RWPE2 (cell line): ENCODE measurements at regions not wholly inside any gene's neighbourhood (a gene's known extent, or its start where the extent isn't known, plus 50 kb on each side); places are given as distances from the start of the nearest gene placed in this dataset.

Experiments
- ATAC-seq: fragments of 200-7000 bp; cut with Tn5 transposase; 3 replicates; pipeline ENCODE4 v1.9.1; 2021; ENCODE audit warnings: low read depth
- DNase-seq: peaks from one replicate; pipeline ENCODE4 v3.0.0-alpha.2; 2020; ENCODE audit warnings: low spot score
- H3K27ac ChIP-seq: fragments of 450-650 bp; 2 replicates; pipeline ENCODE4 v1.5.1; 2017; ENCODE audit warnings: mild to moderate bottlenecking; ENCODE audit not compliant: poor library complexity, severe bottlenecking
- H3K27me3 ChIP-seq: fragments of 250-450 bp; sonication (Bioruptor Pico); 2 replicates; pipeline ENCODE4 v1.5.1; 2021; ENCODE audit warnings: mild to moderate bottlenecking, moderate library complexity; ENCODE audit not compliant: insufficient read depth, poor library complexity, severe bottlenecking
- H3K36me3 ChIP-seq: fragments of 250-450 bp; sonication (Bioruptor Pico); 2 replicates; pipeline ENCODE4 v1.5.1; 2020; ENCODE audit warnings: low read depth, mild to moderate bottlenecking, moderate library complexity
- H3K4me1 ChIP-seq: fragments of 250-450 bp; sonication (Bioruptor Pico); 2 replicates; pipeline ENCODE4 v1.5.1; 2021; ENCODE audit warnings: mild to moderate bottlenecking, moderate library complexity; ENCODE audit not compliant: insufficient read depth, poor library complexity, severe bottlenecking
- H3K4me3 ChIP-seq: fragments of 250-450 bp; sonication (Bioruptor Pico); 2 replicates; pipeline ENCODE4 v1.5.1; 2021; ENCODE audit warnings: mild to moderate bottlenecking, moderate library complexity; ENCODE audit not compliant: severe bottlenecking
- H3K9me3 ChIP-seq: fragments of 250-450 bp; sonication (Bioruptor Pico); 2 replicates; pipeline ENCODE4 v1.5.1; 2021; ENCODE audit warnings: mild to moderate bottlenecking, moderate library complexity; ENCODE audit not compliant: severe bottlenecking
- TF ChIP-seq, protein P1 (sequence below): fragments of 450-650 bp; IDR thresholded peaks from one replicate; pipeline ENCODE4 v1.5.1; 2017; ENCODE audit warnings: mild to moderate bottlenecking, moderate library complexity; ENCODE audit not compliant: poor library complexity, severe bottlenecking

DNA sequence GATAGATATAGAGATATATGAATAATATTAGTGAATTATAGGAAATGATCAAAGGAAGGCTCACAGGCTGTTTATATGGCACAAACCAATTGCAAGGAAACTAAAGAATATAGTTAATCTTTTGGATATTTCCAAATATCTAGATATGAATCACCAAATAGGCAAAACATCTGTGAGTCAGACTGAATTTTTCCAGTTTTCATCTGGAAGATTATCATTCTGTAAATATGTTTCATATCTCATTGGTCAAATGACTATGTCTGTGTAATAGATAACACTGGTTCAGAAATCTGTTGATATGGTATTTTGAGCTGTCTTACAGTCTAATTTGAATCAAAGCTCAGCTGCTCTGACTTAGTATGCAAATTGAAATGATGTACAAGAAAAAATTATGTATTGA, 303.6 kb downstream of the FAM133A start:
- DNase-seq = no peak
- H3K9me3 ChIP-seq = no peaks in the 10 kb centered on the region
- H3K27ac ChIP-seq = no peak overlapping the region
- ATAC-seq = no peak
- H3K4me1 ChIP-seq = no peaks in the 10 kb centered on the region
- H3K4me3 ChIP-seq = no peak overlapping the region
- no peaks in the 10 kb centered on the region for H3K27me3 ChIP-seq
- H3K36me3 ChIP-seq = no peaks in the 10 kb centered on the region
- TF ChIP-seq, protein P1, sequence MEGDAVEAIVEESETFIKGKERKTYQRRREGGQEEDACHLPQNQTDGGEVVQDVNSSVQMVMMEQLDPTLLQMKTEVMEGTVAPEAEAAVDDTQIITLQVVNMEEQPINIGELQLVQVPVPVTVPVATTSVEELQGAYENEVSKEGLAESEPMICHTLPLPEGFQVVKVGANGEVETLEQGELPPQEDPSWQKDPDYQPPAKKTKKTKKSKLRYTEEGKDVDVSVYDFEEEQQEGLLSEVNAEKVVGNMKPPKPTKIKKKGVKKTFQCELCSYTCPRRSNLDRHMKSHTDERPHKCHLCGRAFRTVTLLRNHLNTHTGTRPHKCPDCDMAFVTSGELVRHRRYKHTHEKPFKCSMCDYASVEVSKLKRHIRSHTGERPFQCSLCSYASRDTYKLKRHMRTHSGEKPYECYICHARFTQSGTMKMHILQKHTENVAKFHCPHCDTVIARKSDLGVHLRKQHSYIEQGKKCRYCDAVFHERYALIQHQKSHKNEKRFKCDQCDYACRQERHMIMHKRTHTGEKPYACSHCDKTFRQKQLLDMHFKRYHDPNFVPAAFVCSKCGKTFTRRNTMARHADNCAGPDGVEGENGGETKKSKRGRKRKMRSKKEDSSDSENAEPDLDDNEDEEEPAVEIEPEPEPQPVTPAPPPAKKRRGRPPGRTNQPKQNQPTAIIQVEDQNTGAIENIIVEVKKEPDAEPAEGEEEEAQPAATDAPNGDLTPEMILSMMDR = no peak

- TF ChIP-seq, protein P1 = no peak
- Histone ChIP-seq H3K9me3 (no peaks in the 10 kb centered on the region), H3K4me1 (no peaks in the 10 kb centered on the region), H3K4me3 (no peak overlapping the region), H3K27me3 (no peaks in the 10 kb centered on the region), H3K27ac (no peak overlapping the region), H3K36me3 (no peaks in the 10 kb centered on the region)
- no peak for DNase-seq
- 0 out of 3 replicates have a peak, but pooled peaks have one; percentile 27 for ATAC-seq
These were observed 311.6 kb downstream of the FAM133A start for GRCh38 chrX:93985344-93986307.
